ENCODE measurements at regions not wholly inside any gene's neighbourhood (a gene's known extent, or its start where the extent isn't known, plus 50 kb on each side); places are given as distances from the start of the nearest gene placed in this dataset.

DNA sequence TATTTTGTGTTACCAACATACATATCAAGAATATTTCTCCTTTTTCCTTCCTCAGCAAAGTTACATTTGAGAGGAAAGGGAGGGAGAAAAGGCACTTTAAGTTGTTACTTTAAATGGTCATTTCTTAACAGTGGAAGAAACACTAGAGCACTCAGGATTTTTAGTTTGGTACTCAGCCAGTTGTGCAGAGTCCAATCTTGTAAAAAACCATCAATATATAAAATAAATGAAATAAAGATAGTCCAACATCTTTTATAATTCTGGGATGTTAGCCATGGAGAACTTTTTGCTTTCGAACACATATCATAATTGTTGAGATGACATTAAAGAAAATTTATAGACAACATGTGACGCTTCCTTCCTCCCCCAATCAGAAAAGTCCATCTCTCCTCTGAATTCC, 253.8 kb downstream of the QDPR start:
- TF ChIP-seq, protein P1, sequence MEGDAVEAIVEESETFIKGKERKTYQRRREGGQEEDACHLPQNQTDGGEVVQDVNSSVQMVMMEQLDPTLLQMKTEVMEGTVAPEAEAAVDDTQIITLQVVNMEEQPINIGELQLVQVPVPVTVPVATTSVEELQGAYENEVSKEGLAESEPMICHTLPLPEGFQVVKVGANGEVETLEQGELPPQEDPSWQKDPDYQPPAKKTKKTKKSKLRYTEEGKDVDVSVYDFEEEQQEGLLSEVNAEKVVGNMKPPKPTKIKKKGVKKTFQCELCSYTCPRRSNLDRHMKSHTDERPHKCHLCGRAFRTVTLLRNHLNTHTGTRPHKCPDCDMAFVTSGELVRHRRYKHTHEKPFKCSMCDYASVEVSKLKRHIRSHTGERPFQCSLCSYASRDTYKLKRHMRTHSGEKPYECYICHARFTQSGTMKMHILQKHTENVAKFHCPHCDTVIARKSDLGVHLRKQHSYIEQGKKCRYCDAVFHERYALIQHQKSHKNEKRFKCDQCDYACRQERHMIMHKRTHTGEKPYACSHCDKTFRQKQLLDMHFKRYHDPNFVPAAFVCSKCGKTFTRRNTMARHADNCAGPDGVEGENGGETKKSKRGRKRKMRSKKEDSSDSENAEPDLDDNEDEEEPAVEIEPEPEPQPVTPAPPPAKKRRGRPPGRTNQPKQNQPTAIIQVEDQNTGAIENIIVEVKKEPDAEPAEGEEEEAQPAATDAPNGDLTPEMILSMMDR (IDR thresholded peaks at IDR 0.05) = no peak
- TF ChIP-seq POLR2A (IDR thresholded peaks at IDR 0.05) = no peak

All from stomach (tissue), 4 donors.